Upper lobe of left lung (tissue), 6 donors: ENCODE measurements at regions not wholly inside any gene's neighbourhood (a gene's known extent, or its start where the extent isn't known, plus 50 kb on each side); places are given as distances from the start of the nearest gene placed in this dataset.
"Not testable (repeated sequence)": the region's sequence is repeated elsewhere in the genome, so short reads cannot be mapped to it uniquely, and the experiment has no call there.

ENCODE experiments used
- ATAC-seq, 2 donors: fragments of 200-7000 bp; cut with Tn5 transposase; one replicate each; pipeline ENCODE4 v1.9.1; 2022; ENCODE audit warnings: mild to moderate bottlenecking in 2 of 2, moderate library complexity in 2 of 2; ENCODE audit not compliant: low FRiP score in 2 of 2
- DNase-seq, 2 donors: peaks; one replicate each; pipeline ENCODE4 v3.0.0-alpha.2; 2019 to 2020
- H3K27ac ChIP-seq, 4 donors: fragments of 200-600 bp; sonication (generic); one replicate each; pipeline ENCODE4 v1.5.1; 2016 to 2019
- H3K27me3 ChIP-seq, 4 donors: fragments of 200-600 bp; sonication (generic); one replicate each; pipeline ENCODE4 v1.5.1; 2017 to 2019
- H3K36me3 ChIP-seq, 4 donors: fragments of 200-600 bp; sonication (generic); one replicate each; pipeline ENCODE4 v1.5.1; 2016 to 2019
- H3K4me1 ChIP-seq, 4 donors: fragments of 200-600 bp; sonication (generic); one replicate each; pipeline ENCODE4 v1.5.1; 2018 to 2019
- H3K4me3 ChIP-seq, 4 donors: fragments of 200-600 bp; sonication (generic); one replicate each; pipeline ENCODE4 v1.5.1; 2017 to 2019; ENCODE audit warnings: mild to moderate bottlenecking in 2 of 4, moderate library complexity in 1 of 4
- H3K9me3 ChIP-seq, 4 donors: fragments of 200-600 bp; sonication (generic); one replicate each; pipeline ENCODE4 v1.5.1; 2018 to 2019
- EP300 ChIP-seq, 4 donors: sonication (generic); formaldehyde crosslinking; IDR thresholded peaks; one replicate each; pipeline ENCODE4 v1.5.1; 2017; ENCODE audit warnings: antibody characterized with exemption in 4 of 4, control low read depth in 2 of 4
- POLR2A ChIP-seq, 4 donors: fragments of 450-650 bp; IDR thresholded peaks; one replicate each; pipeline ENCODE4 v1.5.1; 2016 to 2017; ENCODE audit warnings: antibody characterized with exemption in 4 of 4, mild to moderate bottlenecking in 2 of 4
- POLR2AphosphoS5 ChIP-seq, 2 donors: sonication (generic); formaldehyde crosslinking; IDR thresholded peaks; one replicate each; pipeline ENCODE4 v1.5.1; 2017; ENCODE audit warnings: antibody characterized with exemption in 2 of 2
- WGBS, 2 donors: methylation state at CpG; one replicate each; pipeline ENCODE4 v1.1.5; 2017 to 2018; 5-methylcytosine and 5-hydroxymethylcytosine counted together
- TF ChIP-seq, protein P1 (sequence below), 6 experiments: fragments of 450-650 bp in 4 of 6; fragments of 200-600 bp in 2 of 6; sonication (generic) in 2 of 6; IDR thresholded peaks; one replicate each; pipeline ENCODE4 v1.5.1; 2016 to 2019; ENCODE audit warnings: antibody characterized with exemption in 6 of 6
- donor health status: DM: no; HTN: no; CAD: no; lungs with moderate emphysema.
- donor health status: DM: no; HTN: yes; CAD: no; lungs with severe emphysema.

DNA sequence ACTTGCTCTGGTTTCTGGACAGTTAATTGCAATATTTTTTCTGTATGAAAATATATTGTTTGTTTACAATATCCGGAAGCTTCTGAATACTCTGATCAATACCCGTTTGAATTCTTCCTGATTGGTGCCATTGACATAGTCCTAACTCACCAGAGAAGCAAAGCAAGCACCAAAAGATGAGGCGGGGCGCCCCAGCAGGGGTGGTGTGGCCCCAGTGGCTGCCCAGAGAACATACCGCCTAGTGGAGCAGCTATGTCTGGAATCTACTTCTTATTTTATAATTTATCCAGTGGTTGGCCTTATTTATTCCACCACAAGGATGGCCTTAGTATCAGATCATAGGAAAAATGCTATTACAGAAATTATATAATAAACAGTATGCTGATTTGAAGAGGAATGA lies 610.7 kb downstream of the JRKL start:
- DNase-seq (peak in 1 of 2 donors; percentile 37), ATAC-seq (no peak)
- H3K4me3 ChIP-seq = no peak overlapping the region
- H3K36me3 ChIP-seq = no peaks in the 10 kb centered on the region
- no peak overlapping the region for H3K27ac ChIP-seq
- TF ChIP-seq, protein P1, sequence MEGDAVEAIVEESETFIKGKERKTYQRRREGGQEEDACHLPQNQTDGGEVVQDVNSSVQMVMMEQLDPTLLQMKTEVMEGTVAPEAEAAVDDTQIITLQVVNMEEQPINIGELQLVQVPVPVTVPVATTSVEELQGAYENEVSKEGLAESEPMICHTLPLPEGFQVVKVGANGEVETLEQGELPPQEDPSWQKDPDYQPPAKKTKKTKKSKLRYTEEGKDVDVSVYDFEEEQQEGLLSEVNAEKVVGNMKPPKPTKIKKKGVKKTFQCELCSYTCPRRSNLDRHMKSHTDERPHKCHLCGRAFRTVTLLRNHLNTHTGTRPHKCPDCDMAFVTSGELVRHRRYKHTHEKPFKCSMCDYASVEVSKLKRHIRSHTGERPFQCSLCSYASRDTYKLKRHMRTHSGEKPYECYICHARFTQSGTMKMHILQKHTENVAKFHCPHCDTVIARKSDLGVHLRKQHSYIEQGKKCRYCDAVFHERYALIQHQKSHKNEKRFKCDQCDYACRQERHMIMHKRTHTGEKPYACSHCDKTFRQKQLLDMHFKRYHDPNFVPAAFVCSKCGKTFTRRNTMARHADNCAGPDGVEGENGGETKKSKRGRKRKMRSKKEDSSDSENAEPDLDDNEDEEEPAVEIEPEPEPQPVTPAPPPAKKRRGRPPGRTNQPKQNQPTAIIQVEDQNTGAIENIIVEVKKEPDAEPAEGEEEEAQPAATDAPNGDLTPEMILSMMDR (IDR thresholded peaks at IDR 0.05) = no peak
- TF ChIP-seq POLR2AphosphoS5 (IDR thresholded peaks at IDR 0.05) = no peak
- no peak for TF ChIP-seq POLR2A (IDR thresholded peaks at IDR 0.05)
- no peak for TF ChIP-seq EP300 (IDR thresholded peaks at IDR 0.05)
- 82 to 83% methylated on average over 5 of the region's 5 CpGs for WGBS, 2 donors
- H3K9me3 ChIP-seq = no peaks in the 10 kb centered on the region
- H3K4me1 ChIP-seq = no peaks in the 10 kb centered on the region
- H3K27me3 ChIP-seq = no peaks in the 10 kb centered on the region

DNA sequence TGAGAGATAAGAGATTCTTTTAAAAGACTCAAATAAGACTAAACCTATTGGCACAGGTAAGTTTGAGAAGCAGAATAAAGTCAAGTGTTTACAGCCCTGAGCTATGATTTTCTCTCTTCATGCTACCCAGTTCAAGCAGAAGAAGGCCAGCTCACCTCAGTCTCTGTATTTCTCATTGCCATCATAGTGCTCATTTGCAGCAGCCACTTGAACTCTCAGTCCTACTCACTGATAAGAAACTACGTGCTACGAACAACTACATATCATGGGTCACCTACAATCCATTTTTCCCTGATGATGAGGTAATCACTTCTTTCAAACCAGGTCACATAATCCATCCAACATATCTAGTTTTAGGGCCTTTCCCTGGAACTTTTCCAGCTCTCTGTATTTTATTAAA lies 617.5 kb downstream of the JRKL start:
- ATAC-seq = no peak
- H3K4me1 ChIP-seq = no peaks in the 10 kb centered on the region
- no peaks in the 10 kb centered on the region for H3K27me3 ChIP-seq
- H3K4me3 ChIP-seq = no peak overlapping the region
- WGBS, 2 donors = 58 to 72% methylated on average over 2 of the region's 2 CpGs
- H3K27ac ChIP-seq = no peak overlapping the region
- DNase-seq = no peak
- no peaks in the 10 kb centered on the region for H3K9me3 ChIP-seq
- TF ChIP-seq EP300 (IDR thresholded peaks at IDR 0.05) = no peak
- H3K36me3 ChIP-seq = no peaks in the 10 kb centered on the region

DNA sequence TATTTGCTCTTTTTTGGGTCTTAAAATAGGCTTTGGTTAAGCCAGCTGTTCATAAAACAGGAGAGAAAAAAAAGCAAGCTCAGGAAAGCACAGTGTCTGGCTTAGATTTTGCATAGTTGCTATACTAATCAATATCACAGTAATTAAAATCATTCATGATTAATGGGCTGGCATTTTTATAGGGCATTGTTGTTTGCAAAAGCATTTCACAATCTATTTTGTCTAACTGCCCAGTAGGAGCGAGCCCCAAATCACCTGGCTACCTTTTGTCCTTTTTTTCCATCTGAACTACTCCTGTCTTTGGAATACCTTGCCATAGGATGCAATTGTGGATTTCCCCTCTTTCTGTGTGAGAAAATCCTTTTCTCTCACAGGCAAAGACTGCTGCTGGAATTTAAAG lies 619.8 kb downstream of the JRKL start:
- no peak for ATAC-seq

DNA sequence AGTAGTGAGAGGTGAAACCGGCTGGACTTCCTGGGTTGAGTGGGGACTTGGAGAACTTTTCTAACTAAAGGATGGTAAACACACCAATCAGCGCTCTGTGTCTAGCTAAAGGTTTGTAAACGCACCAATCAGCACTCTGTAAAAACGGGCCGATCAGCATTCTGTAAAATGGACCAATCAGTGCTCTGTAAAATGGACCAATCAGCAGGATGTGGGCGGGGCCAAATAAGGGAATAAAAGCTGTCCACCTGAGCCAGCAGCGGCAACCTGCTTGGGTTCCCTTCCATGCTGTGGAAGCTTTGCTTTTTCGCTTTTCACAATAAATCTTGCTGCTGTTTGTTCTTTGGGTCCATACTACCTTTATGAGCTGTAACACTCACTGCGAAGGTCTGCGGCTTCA lies 621.2 kb downstream of the JRKL start:
- not testable (repeated sequence) for H3K36me3 ChIP-seq, H3K4me3 ChIP-seq, H3K9me3 ChIP-seq, DNase-seq, ATAC-seq, H3K4me1 ChIP-seq, H3K27ac ChIP-seq, H3K27me3 ChIP-seq
- 86 to 89% methylated on average over 10 of the region's 10 CpGs for WGBS, 2 donors

More for the DNA sequence above, 619.8 kb downstream of the JRKL start:
- WGBS, 2 donors = 77 to 82% methylated on average over 1 of the region's 1 CpG
- no peaks in the 10 kb centered on the region for H3K4me1 ChIP-seq
- DNase-seq = no peak
- no peak overlapping the region for H3K27ac ChIP-seq
- no peaks in the 10 kb centered on the region for H3K9me3 ChIP-seq
- no peak overlapping the region for H3K4me3 ChIP-seq
- TF ChIP-seq EP300 (IDR thresholded peaks at IDR 0.05) = no peak
- TF ChIP-seq, protein P1 (IDR thresholded peaks at IDR 0.05) = no peak
- no peak for TF ChIP-seq POLR2A (IDR thresholded peaks at IDR 0.05)
- no peak for TF ChIP-seq POLR2AphosphoS5 (IDR thresholded peaks at IDR 0.05)
- no peaks in the 10 kb centered on the region for H3K36me3 ChIP-seq
- no peaks in the 10 kb centered on the region for H3K27me3 ChIP-seq

DNA sequence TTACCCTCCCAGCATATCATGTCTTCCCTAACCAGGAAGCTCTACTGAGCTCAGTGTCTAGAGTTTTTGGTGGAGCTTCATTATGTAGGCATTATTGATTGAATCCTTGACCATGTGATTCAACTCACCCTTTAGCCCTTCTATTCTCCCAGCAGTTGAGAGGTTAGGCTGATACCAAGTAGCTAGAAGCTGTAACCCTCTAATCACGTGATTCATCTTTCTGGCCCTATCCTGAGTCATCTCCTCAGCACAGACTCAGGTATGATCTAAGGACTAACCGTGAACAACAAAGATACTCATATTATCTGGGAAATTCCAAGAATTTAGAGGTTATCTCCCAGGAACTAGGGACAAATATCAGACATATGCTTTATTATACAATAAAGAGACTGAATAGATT lies 625.5 kb downstream of the JRKL start:
- ATAC-seq = no peak
- DNase-seq = no peak
- no peak overlapping the region for H3K4me3 ChIP-seq
- no peaks in the 10 kb centered on the region for H3K27me3 ChIP-seq
- H3K27ac ChIP-seq = no peak overlapping the region
- H3K36me3 ChIP-seq = no peaks in the 10 kb centered on the region
- WGBS, 2 donors = 71 to 75% methylated on average over 2 of the region's 2 CpGs
- no peaks in the 10 kb centered on the region for H3K9me3 ChIP-seq
- no peak for TF ChIP-seq EP300 (IDR thresholded peaks at IDR 0.05)
- TF ChIP-seq, protein P1 (IDR thresholded peaks at IDR 0.05) = no peak
- TF ChIP-seq POLR2A (IDR thresholded peaks at IDR 0.05) = no peak
- TF ChIP-seq POLR2AphosphoS5 (IDR thresholded peaks at IDR 0.05) = no peak
- H3K4me1 ChIP-seq = no peaks in the 10 kb centered on the region

DNA sequence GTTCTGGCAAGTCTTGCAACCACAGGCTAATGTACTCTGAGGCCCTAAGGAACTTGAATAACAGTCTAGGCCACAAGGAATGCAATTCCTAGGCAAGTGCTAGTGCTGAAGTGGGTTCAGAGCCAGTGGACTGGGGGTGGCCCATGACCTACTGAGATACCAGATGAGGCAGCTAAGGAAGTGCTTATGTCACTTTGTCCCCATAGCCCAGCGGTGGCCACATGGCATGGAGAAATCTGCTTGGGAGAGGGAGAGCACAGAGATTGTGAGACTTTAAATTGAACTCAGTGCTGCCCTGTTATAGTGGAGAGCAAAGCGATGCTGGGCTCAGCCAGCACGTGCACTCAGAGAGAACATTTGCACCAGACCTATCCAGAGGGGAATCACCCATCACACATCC lies 629.5 kb downstream of the JRKL start:
- Histone ChIP-seq H3K27me3 (no peaks in the 10 kb centered on the region), H3K9me3 (no peaks in the 10 kb centered on the region), H3K27ac (no peak overlapping the region), H3K36me3 (no peaks in the 10 kb centered on the region), H3K4me3 (no peak overlapping the region), H3K4me1 (no peaks in the 10 kb centered on the region)
- 89 to 95% methylated on average over 3 of the region's 3 CpGs for WGBS, 2 donors
- ATAC-seq (no peak), DNase-seq (no peak)
- TF ChIP-seq POLR2AphosphoS5 (IDR thresholded peaks at IDR 0.05) = no peak
